Activated T-cell treated with anti-CD3 and anti-CD28 coated beads, Interleukin-2, amount 50 U/mL, for 4 hours (primary cell): ENCODE measurements at regions not wholly inside any gene's neighbourhood (a gene's known extent, or its start where the extent isn't known, plus 50 kb on each side); places are given as distances from the start of the nearest gene placed in this dataset.

ENCODE experiments used
- ATAC-seq, 2 donors: fragments of 200-7000 bp; cut with Tn5 transposase; one replicate each; pipeline ENCODE4 v1.10.0; 2021
- DNase-seq: peaks from one replicate; pipeline ENCODE4 v3.0.0-alpha.2; 2020
- H3K27me3 Mint-ChIP-seq: one replicate; pipeline ENCODE4 v1.8.0; 2021; ENCODE audit warnings: low read depth, mixed read lengths
- H3K36me3 Mint-ChIP-seq: one replicate; pipeline ENCODE4 v1.8.0; 2022; ENCODE audit warnings: mixed read lengths; ENCODE audit not compliant: insufficient read depth
- H3K4me1 Mint-ChIP-seq: one replicate; pipeline ENCODE4 v1.8.0; 2021; ENCODE audit warnings: low read depth, mixed read lengths
- H3K4me3 Mint-ChIP-seq: one replicate; pipeline ENCODE4 v1.8.0; 2021; ENCODE audit warnings: mild to moderate bottlenecking, moderate library complexity, mixed read lengths
- H3K9me3 Mint-ChIP-seq: one replicate; pipeline ENCODE4 v1.8.0; 2021; ENCODE audit warnings: mixed read lengths

- H3K36me3 Mint-ChIP-seq, result no peaks in the 10 kb centered on the region
- H3K9me3 Mint-ChIP-seq, result no peaks in the 10 kb centered on the region
- H3K4me1 Mint-ChIP-seq, result no peaks in the 10 kb centered on the region
Measured at GRCh38 chr3:70546679-70547078, 234.2 kb upstream of the MDFIC2 start.

GRCh38 chr3:70543493-70543892, 231.1 kb upstream of the MDFIC2 start:
- no peaks in the 10 kb centered on the region for H3K4me1 Mint-ChIP-seq
- no peaks in the 10 kb centered on the region for H3K36me3 Mint-ChIP-seq
- H3K27me3 Mint-ChIP-seq, result peaks cover 3% of the 10 kb centered on the region
- ATAC-seq (no peak), DNase-seq (no peak)
- H3K4me3 Mint-ChIP-seq, result no peak overlapping the region
- H3K9me3 Mint-ChIP-seq, result no peaks in the 10 kb centered on the region

More at GRCh38 chr3:70546679-70547078, 234.2 kb upstream of the MDFIC2 start:
- ATAC-seq (no peak), DNase-seq (no peak)
- peaks cover 2% of the 10 kb centered on the region for H3K27me3 Mint-ChIP-seq
- H3K4me3 Mint-ChIP-seq, result no peak overlapping the region

- Mint-ChIP-seq H3K4me1 (no peaks in the 10 kb centered on the region), H3K36me3 (no peaks in the 10 kb centered on the region), H3K4me3 (no peak overlapping the region), H3K9me3 (no peaks in the 10 kb centered on the region), H3K27me3 (peaks cover 10% of the 10 kb centered on the region)
- DNase-seq (no peak), ATAC-seq (no peak)
Measured at GRCh38 chr3:70539908-70540307, 227.5 kb upstream of the MDFIC2 start.

- no peaks in the 10 kb centered on the region for H3K9me3 Mint-ChIP-seq
- no peaks in the 10 kb centered on the region for H3K36me3 Mint-ChIP-seq
- no peaks in the 10 kb centered on the region for H3K4me1 Mint-ChIP-seq
- no peak for ATAC-seq
- H3K27me3 Mint-ChIP-seq, result peaks cover 12% of the 10 kb centered on the region
- H3K4me3 Mint-ChIP-seq, result no peak overlapping the region
- no peak for DNase-seq
Measured at GRCh38 chr3:70532806-70533205, 220.4 kb upstream of the MDFIC2 start.

- ATAC-seq (no peak), DNase-seq (no peak)
- Mint-ChIP-seq H3K4me3 (no peak overlapping the region), H3K4me1 (no peaks in the 10 kb centered on the region), H3K9me3 (no peaks in the 10 kb centered on the region), H3K27me3 (peaks cover 12% of the 10 kb centered on the region), H3K36me3 (no peaks in the 10 kb centered on the region)
Measured at GRCh38 chr3:70531838-70532489, 219.5 kb upstream of the MDFIC2 start.

GRCh38 chr3:70531063-70531657, 218.7 kb upstream of the MDFIC2 start:
- ATAC-seq (no peak), DNase-seq (no peak)
- Mint-ChIP-seq H3K4me3 (no peak overlapping the region), H3K36me3 (no peaks in the 10 kb centered on the region), H3K27me3 (peaks cover 10% of the 10 kb centered on the region), H3K4me1 (no peaks in the 10 kb centered on the region), H3K9me3 (no peaks in the 10 kb centered on the region)

- Mint-ChIP-seq H3K4me1 (no peaks in the 10 kb centered on the region), H3K36me3 (no peaks in the 10 kb centered on the region), H3K4me3 (no peak overlapping the region), H3K27me3 (peaks cover 6% of the 10 kb centered on the region), H3K9me3 (no peaks in the 10 kb centered on the region)
- DNase-seq (no peak), ATAC-seq (no peak)
Measured at GRCh38 chr3:70530626-70531025, 218.2 kb upstream of the MDFIC2 start.

GRCh38 chr3:70527026-70527425, 214.6 kb upstream of the MDFIC2 start:
- Mint-ChIP-seq H3K36me3 (no peaks in the 10 kb centered on the region), H3K4me1 (no peaks in the 10 kb centered on the region), H3K9me3 (no peaks in the 10 kb centered on the region), H3K4me3 (no peak overlapping the region), H3K27me3 (peaks cover 6% of the 10 kb centered on the region)
- DNase-seq (no peak), ATAC-seq (no peak)

- DNase-seq (no peak), ATAC-seq (no peak)
- H3K4me1 Mint-ChIP-seq, result no peaks in the 10 kb centered on the region
- H3K4me3 Mint-ChIP-seq, result no peak overlapping the region
- H3K36me3 Mint-ChIP-seq, result no peaks in the 10 kb centered on the region
- H3K27me3 Mint-ChIP-seq, result peaks cover 14% of the 10 kb centered on the region
- no peaks in the 10 kb centered on the region for H3K9me3 Mint-ChIP-seq
Measured at GRCh38 chr3:70519913-70520659, 207.6 kb upstream of the MDFIC2 start.

GRCh38 chr3:70519026-70519425, 206.6 kb upstream of the MDFIC2 start:
- H3K4me3 Mint-ChIP-seq, result no peak overlapping the region
- ATAC-seq (no peak), DNase-seq (no peak)
- H3K4me1 Mint-ChIP-seq, result no peaks in the 10 kb centered on the region
- no peaks in the 10 kb centered on the region for H3K9me3 Mint-ChIP-seq
- no peaks in the 10 kb centered on the region for H3K36me3 Mint-ChIP-seq
- H3K27me3 Mint-ChIP-seq, result peaks cover 16% of the 10 kb centered on the region

- no peak for ATAC-seq
- H3K9me3 Mint-ChIP-seq, result no peaks in the 10 kb centered on the region
Measured at GRCh38 chr3:70518356-70518755, 205.9 kb upstream of the MDFIC2 start.

GRCh38 chr3:70517124-70517890, 204.9 kb upstream of the MDFIC2 start:
- DNase-seq (no peak), ATAC-seq (no peak)
- no peaks in the 10 kb centered on the region for H3K36me3 Mint-ChIP-seq
- no peaks in the 10 kb centered on the region for H3K9me3 Mint-ChIP-seq
- no peaks in the 10 kb centered on the region for H3K4me1 Mint-ChIP-seq
- peaks cover 19% of the 10 kb centered on the region for H3K27me3 Mint-ChIP-seq
- H3K4me3 Mint-ChIP-seq, result no peak overlapping the region

More at GRCh38 chr3:70518356-70518755, 205.9 kb upstream of the MDFIC2 start:
- no peak for DNase-seq
- H3K4me3 Mint-ChIP-seq, result no peak overlapping the region
- no peaks in the 10 kb centered on the region for H3K36me3 Mint-ChIP-seq
- no peaks in the 10 kb centered on the region for H3K4me1 Mint-ChIP-seq
- H3K27me3 Mint-ChIP-seq, result peaks cover 19% of the 10 kb centered on the region

- Mint-ChIP-seq H3K36me3 (no peaks in the 10 kb centered on the region), H3K9me3 (no peaks in the 10 kb centered on the region), H3K27me3 (peaks cover 19% of the 10 kb centered on the region), H3K4me3 (no peak overlapping the region), H3K4me1 (no peaks in the 10 kb centered on the region)
- DNase-seq (no peak), ATAC-seq (no peak)
Measured at GRCh38 chr3:70516076-70516475, 203.6 kb upstream of the MDFIC2 start.

- H3K4me3 Mint-ChIP-seq, result no peak overlapping the region
- no peaks in the 10 kb centered on the region for H3K9me3 Mint-ChIP-seq
- no peak for DNase-seq
- no peak for ATAC-seq
- H3K27me3 Mint-ChIP-seq, result peaks cover 4% of the 10 kb centered on the region
- no peaks in the 10 kb centered on the region for H3K4me1 Mint-ChIP-seq
- H3K36me3 Mint-ChIP-seq, result no peaks in the 10 kb centered on the region
Measured at GRCh38 chr3:70507486-70507885, 195.0 kb upstream of the MDFIC2 start.
